ENCODE measurements at regions not wholly inside any gene's neighbourhood (a gene's known extent, or its start where the extent isn't known, plus 50 kb on each side); places are given as distances from the start of the nearest gene placed in this dataset.

DNA sequence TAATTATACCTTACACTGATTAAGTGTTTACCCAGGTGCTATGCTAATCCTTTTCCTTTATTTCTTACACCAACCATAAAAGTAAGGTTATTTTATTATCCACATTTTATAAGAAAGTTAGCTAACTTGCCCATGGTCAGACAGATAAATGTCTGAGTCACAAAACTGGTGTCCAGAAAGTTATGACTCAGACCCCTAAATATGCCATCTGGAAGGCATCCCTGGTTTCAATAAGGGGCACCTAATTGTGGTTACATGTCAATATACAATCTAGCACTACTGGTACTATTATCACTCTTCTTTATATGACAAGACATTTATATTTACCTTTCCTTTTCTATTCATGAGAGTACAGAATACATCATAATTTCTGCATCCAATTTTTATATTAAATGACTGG is 496.5 kb upstream of the ADGRL2 start:
- TF ChIP-seq EZH2 (IDR thresholded peaks at IDR 0.05) (no peak), POLR2AphosphoS5 (IDR thresholded peaks at IDR 0.05; ENCODE audit: borderline replicate concordance, low read depth, low read length) (no peak), FOXP2 (optimal IDR thresholded peaks at IDR 0.05; ENCODE audit: control extremely low read depth, extremely low read length, insufficient read depth) (no peak)

Data from SK-N-MC (cell line).